ENCODE measurements at regions not wholly inside any gene's neighbourhood (a gene's known extent, or its start where the extent isn't known, plus 50 kb on each side); places are given as distances from the start of the nearest gene placed in this dataset.

GRCh38 chr4:104763554-104764222 lies 269.0 kb upstream of the CXXC4 start:
- Histone ChIP-seq H3K27me3 (ENCODE audit: control insufficient read depth in 1 of 2, insufficient read depth in 2 of 2, low read length in 2 of 2) (no peaks in the 10 kb centered on the region), H3K36me3 (ENCODE audit: insufficient read depth, low read length) (no peaks in the 10 kb centered on the region), H3K4me1 (ENCODE audit: insufficient read depth, low read length) (no peaks in the 10 kb centered on the region), H3K9me3 (ENCODE audit: control insufficient read depth in 1 of 2, insufficient read depth in 1 of 2, low read length in 2 of 2) (no peaks in the 10 kb centered on the region), H3K27ac (ENCODE audit: low read depth in 1 of 2, low read length in 2 of 2) (no peak overlapping the region), H3K4me3 (ENCODE audit: low read length) (no peak overlapping the region)
- H3K27me3 Mint-ChIP-seq, result no peaks in the 10 kb centered on the region
- TF ChIP-seq CTCF (IDR thresholded peaks at IDR 0.05), result no peak
- H3K36me3 Mint-ChIP-seq (ENCODE audit: low read depth), result no peaks in the 10 kb centered on the region
- no peak overlapping the region for H3K27ac Mint-ChIP-seq
- intact Hi-C loops (cut with DNase I, micrococcal nuclease), result no loop called here
- ATAC-seq (ENCODE audit: poor library complexity) (no peak), DNase-seq (no peak)
- ChIA-PET CTCF (no interaction called here), POLR2A (no interaction called here)
- no peaks in the 10 kb centered on the region for H3K9me3 Mint-ChIP-seq
- no peak overlapping the region for H3K4me3 Mint-ChIP-seq
- H3K4me1 Mint-ChIP-seq (ENCODE audit: low read depth), result no peaks in the 10 kb centered on the region

DNA sequence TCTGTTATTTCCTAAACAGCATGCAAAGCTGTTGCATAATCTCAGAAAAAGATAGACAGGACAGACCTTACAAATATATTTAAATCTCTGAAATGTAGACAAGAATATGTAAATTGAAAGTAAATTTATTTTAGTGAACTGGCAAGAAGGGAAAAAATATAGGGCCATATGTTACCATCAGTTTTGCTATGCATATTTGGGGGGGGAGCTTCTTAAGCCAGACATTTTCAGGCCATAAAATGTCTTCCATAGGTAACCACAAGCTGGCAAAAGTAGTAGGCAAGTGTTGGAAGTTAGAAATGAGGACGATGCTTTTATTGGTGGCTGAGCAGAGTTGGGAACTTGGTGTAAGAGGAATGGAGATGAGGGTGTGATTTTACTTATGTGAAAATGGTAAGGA lies 272.0 kb upstream of the CXXC4 start:
- CTCF ChIA-PET, result no interaction called here
- Histone ChIP-seq H3K9me3 (ENCODE audit: control insufficient read depth in 1 of 2, insufficient read depth in 1 of 2, low read length in 2 of 2) (no peaks in the 10 kb centered on the region), H3K27me3 (ENCODE audit: control insufficient read depth in 1 of 2, insufficient read depth in 2 of 2, low read length in 2 of 2) (no peaks in the 10 kb centered on the region), H3K4me1 (ENCODE audit: insufficient read depth, low read length) (no peaks in the 10 kb centered on the region), H3K27ac (ENCODE audit: low read depth in 1 of 2, low read length in 2 of 2) (no peak overlapping the region), H3K4me3 (ENCODE audit: low read length) (no peak overlapping the region), H3K36me3 (ENCODE audit: insufficient read depth, low read length) (no peaks in the 10 kb centered on the region)
- DNase-seq (no peak), ATAC-seq (ENCODE audit: poor library complexity) (no peak)
- POLR2A ChIA-PET, result no interaction called here
- no peak overlapping the region for H3K27ac Mint-ChIP-seq
- H3K9me3 Mint-ChIP-seq, result no peaks in the 10 kb centered on the region
- intact Hi-C loops (cut with DNase I, micrococcal nuclease), result no loop called here
- no peak overlapping the region for H3K4me3 Mint-ChIP-seq
- no peaks in the 10 kb centered on the region for H3K27me3 Mint-ChIP-seq
- H3K4me1 Mint-ChIP-seq (ENCODE audit: low read depth), result no peaks in the 10 kb centered on the region
- no peaks in the 10 kb centered on the region for H3K36me3 Mint-ChIP-seq (ENCODE audit: low read depth)
- no peak for TF ChIP-seq CTCF (IDR thresholded peaks at IDR 0.05)

DNA sequence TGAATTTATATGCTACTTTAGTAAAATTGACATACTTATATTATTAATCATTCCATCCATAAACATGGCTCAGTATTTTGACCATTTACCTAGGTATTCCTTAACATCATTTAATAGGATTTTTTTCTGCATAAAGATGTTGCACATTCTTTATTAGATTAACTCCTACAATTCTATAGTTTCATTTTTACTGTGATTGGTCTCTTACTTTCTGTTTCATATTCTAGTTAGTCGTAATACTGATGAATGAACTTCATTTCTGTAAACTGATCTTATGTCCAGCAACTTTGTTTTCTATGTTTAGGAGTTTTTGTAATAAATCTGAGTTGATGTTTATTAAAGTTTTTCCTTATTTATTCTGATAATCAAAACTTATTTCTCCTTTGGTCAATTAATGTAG lies 278.2 kb upstream of the CXXC4 start:
- no peaks in the 10 kb centered on the region for H3K4me1 ChIP-seq (ENCODE audit: insufficient read depth, low read length)
- CTCF ChIA-PET, result no interaction called here
- H3K9me3 ChIP-seq (ENCODE audit: control insufficient read depth in 1 of 2, insufficient read depth in 1 of 2, low read length in 2 of 2), result no peaks in the 10 kb centered on the region
- no peak overlapping the region for H3K27ac ChIP-seq (ENCODE audit: low read depth in 1 of 2, low read length in 2 of 2)
- no peak for ATAC-seq (ENCODE audit: poor library complexity)
- no peak for TF ChIP-seq CTCF (IDR thresholded peaks at IDR 0.05)
- DNase-seq, result peak in 1 of 14 experiments; percentile 13
- Mint-ChIP-seq H3K27me3 (no peaks in the 10 kb centered on the region), H3K27ac (no peak overlapping the region), H3K36me3 (ENCODE audit: low read depth) (no peaks in the 10 kb centered on the region), H3K9me3 (peaks cover 2% of the 10 kb centered on the region), H3K4me1 (ENCODE audit: low read depth) (no peaks in the 10 kb centered on the region), H3K4me3 (no peak overlapping the region)
- no peak overlapping the region for H3K4me3 ChIP-seq (ENCODE audit: low read length)
- no peaks in the 10 kb centered on the region for H3K27me3 ChIP-seq (ENCODE audit: control insufficient read depth in 1 of 2, insufficient read depth in 2 of 2, low read length in 2 of 2)
- POLR2A ChIA-PET, result no interaction called here
- no peaks in the 10 kb centered on the region for H3K36me3 ChIP-seq (ENCODE audit: insufficient read depth, low read length)
- intact Hi-C loops (cut with DNase I, micrococcal nuclease), result no loop called here

Measured in CD4-positive, alpha-beta T cell (primary cell).